H54 (cell line): ENCODE measurements at regions not wholly inside any gene's neighbourhood (a gene's known extent, or its start where the extent isn't known, plus 50 kb on each side); places are given as distances from the start of the nearest gene placed in this dataset.
"Not testable (repeated sequence)": the region's sequence is repeated elsewhere in the genome, so short reads cannot be mapped to it uniquely, and the experiment has no call there.

Source experiments
- DNase-seq: peaks from one replicate; pipeline ENCODE4 v3.0.0; 2011; ENCODE audit warnings: low spot score, mixed read lengths; ENCODE audit not compliant: insufficient read length
- FAIRE-seq: peaks from 3 replicates; lab custom pipeline; 2011; peaks lifted over from hg19 to GRCh38; lab: Jason Lieb, UNC
- POLR2A ChIP-seq: IDR thresholded peaks from 2 replicates; pipeline ENCODE4 v1.6.1; 2011; ENCODE audit warnings: low read depth, mild to moderate bottlenecking, low read length

DNA sequence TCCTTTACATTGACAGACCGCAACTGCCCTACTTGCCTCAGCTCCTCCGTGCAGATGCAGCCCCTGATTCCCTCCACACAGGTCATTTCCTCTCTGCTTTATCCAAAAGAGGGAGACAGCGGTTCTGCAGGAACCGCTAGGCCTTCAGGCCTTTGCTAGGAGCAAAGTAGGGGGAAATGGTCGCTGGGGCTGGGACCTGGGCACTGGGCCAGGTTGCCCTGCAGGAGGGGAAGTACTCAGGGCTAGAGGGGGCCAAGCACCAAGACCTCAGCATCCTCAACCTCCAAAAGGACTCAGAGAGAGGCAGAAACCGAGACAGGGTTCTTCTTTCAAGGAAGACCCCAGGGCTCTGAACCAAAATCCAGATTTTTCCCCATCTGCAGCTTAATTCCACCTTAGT lies 160.4 kb upstream of the NOTCH2NLA start:
- FAIRE-seq, DNase-seq: not testable (repeated sequence)

GRCh38 chr1:146387750-146388469 lies 159.1 kb upstream of the NOTCH2NLA start:
- DNase-seq, FAIRE-seq: not testable (repeated sequence)

GRCh38 chr1:146386851-146387749 lies 158.3 kb upstream of the NOTCH2NLA start:
- FAIRE-seq, DNase-seq: not testable (repeated sequence)
- TF ChIP-seq POLR2A, result peak; percentile 93

GRCh38 chr1:146381196-146381595 lies 152.4 kb upstream of the NOTCH2NLA start:
- not testable (repeated sequence) for DNase-seq, FAIRE-seq

DNA sequence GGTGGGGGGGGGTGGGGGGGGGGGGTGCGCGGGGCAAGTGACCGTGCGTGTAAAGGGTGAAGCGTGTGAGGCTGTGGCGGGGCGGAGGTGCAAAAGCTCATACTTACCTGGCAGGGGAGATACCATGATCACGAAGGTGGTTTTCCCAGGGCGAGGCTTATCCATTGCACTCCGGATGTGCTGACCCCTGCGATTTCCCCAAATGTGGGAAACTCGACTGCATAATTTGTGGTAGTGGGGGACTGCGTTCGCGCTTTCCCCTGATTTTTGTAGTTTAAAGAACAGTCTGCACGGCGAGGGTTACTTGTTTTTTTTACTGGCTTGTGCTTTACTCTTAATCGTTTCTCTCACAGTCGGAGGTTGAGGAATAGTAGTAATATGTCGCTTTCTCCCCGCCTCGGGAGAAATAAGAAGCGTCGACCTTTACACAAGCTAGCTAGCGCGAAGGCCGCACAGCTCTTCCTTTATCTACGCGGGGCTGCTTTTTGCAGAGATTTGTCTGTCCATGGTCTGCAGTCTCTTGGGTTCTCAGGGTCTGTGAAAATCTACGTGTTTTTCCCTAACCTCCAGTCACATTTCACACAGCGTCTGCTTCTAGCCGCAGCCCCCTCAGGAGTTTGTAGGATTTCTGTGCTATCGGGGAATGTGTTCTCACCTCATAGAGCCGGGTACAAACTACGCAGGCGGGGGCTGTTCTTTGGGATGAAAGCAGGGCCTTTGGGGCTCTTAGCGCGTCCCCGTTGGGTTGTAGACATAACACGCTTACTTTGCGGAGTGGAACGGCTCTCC lies 148.1 kb upstream of the NOTCH2NLA start:
- DNase-seq, FAIRE-seq: not testable (repeated sequence)
- peak; percentile 82 for TF ChIP-seq POLR2A

DNA sequence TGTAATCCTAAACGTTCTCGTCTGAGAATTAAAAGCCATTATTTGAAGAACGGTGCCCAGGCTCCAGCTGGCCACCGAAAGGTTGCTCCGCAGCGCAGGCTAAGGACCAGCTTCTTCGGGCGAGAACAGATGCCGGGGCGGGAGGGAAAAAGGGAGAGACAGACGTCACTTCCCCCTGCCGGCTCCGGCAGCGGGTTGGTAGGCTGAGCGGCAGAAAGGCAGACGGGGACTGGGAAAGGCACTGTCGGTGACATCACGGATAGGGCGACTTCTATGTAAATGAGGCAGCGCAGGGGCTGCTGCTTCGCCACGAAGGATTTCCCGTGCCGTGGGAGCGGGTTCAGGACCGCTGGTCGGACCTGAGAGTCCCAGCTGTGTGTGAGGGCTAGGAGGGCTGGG lies 147.5 kb upstream of the NOTCH2NLA start:
- TF ChIP-seq POLR2A, result peak; percentile 30; the same call in 1 of the 2 replicates
- DNase-seq, FAIRE-seq: not testable (repeated sequence)

DNA sequence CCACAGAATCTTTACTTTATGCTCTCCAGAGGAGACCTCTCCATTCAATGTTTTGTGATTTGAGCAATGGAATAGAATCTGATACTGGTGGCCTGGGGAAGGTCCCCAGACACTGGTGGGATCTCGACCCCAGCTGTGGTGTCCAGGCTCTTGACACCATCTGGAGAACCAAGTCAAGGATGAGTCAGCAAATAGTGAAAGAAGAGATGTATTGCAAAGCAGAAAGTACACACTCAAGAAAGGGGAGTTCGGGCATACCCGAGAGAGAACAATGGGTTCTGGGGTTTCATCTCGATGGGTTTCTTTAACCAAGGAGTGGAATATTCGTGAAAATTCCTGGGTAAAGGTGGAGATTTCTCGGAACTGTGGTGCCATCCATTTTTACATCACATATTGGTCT lies 146.3 kb upstream of the NOTCH2NLA start:
- not testable (repeated sequence) for DNase-seq, FAIRE-seq

DNA sequence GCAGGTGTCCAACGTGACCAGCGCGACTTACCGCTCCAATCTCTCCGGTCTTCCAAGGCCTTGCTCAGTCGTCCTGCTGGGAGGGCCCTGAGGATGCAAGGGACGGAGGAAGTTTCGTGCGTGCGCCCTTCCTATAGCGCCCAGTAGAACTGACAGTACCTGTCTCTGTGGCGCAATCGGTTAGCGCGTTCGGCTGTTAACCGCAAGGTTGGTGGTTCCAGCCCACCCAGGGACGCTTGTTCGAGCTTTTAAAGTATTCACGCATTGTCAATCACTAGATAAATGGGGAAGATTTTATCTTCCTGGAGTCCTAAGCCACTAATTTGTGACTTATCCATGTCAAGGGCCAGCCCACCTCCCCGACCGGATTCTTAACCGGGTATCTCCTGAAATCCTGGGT lies 141.1 kb upstream of the NOTCH2NLA start:
- FAIRE-seq, DNase-seq: not testable (repeated sequence)

- FAIRE-seq, DNase-seq: not testable (repeated sequence)
These were observed 126.6 kb upstream of the NOTCH2NLA start for GRCh38 chr1:146355373-146355772.

DNA sequence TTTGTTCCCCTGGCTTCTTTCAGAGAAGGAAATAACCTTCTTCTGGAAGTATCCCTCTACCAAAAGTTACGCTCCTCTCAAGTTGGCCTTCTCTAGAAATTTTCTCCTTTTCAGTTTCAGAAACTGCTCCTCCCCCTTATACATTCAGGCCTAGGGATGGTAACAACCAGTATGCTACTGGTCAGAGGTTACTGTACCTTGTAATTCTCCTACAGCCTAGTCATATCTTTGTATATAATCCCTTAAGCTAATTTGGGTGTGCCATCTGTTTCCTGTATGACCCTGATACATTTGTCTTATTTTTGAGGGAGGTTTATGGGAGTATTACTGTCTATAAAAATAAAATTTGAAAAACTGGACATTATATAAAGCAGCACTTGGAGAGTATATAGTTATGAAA lies 98.0 kb upstream of the NOTCH2NLA start:
- not testable (repeated sequence) for DNase-seq

GRCh38 chr1:146324463-146324862 lies 95.6 kb upstream of the NOTCH2NLA start:
- FAIRE-seq, DNase-seq: not testable (repeated sequence)

More for the DNA sequence above, 98.0 kb upstream of the NOTCH2NLA start:
- not testable (repeated sequence) for FAIRE-seq

- not testable (repeated sequence) for DNase-seq, FAIRE-seq
These were observed 94.5 kb upstream of the NOTCH2NLA start for GRCh38 chr1:146323302-146323701.

GRCh38 chr1:146322893-146323292 lies 94.1 kb upstream of the NOTCH2NLA start:
- FAIRE-seq, DNase-seq: not testable (repeated sequence)

- not testable (repeated sequence) for DNase-seq, FAIRE-seq
These were observed 89.9 kb upstream of the NOTCH2NLA start for GRCh38 chr1:146318715-146319114.

GRCh38 chr1:146317785-146318184 lies 89.0 kb upstream of the NOTCH2NLA start:
- FAIRE-seq, DNase-seq: not testable (repeated sequence)

DNA sequence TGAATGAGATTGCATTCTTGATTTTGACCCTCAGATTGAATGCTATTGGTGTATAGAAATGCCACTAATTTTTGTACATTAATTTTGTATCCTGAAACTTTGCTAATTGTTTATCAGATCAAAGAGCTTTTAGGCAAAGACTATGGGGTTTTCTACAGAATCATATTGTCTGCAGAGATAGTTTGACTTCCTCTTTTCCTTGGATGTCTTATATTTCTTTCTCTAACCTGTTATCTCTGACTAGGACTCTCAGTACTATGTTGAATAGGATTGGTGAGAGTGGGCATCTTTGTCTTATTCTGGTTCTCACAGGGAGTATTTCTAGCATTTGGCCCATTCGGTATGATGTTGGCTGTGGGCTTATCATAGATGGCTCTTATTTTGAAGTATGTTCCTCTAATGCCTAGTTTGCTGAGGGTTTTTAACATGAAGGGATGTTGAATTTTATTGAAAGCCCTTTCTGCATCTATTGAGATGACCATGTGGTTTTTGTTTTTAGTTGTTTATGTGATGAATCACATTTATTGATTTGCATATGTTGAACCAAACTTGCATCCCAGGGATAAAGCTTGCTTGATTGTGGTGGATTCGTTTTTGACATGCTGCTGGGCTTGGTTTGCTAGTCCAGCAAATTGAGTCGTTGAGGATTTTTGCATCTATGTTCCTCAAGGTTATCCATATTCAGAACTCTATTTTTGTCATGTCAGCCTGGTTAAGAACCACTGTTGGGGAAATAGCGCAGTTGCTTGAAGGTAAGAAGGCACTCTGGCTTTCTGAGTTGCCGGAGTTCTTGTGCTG lies 85.8 kb upstream of the NOTCH2NLA start:
- not testable (repeated sequence) for FAIRE-seq, DNase-seq

DNA sequence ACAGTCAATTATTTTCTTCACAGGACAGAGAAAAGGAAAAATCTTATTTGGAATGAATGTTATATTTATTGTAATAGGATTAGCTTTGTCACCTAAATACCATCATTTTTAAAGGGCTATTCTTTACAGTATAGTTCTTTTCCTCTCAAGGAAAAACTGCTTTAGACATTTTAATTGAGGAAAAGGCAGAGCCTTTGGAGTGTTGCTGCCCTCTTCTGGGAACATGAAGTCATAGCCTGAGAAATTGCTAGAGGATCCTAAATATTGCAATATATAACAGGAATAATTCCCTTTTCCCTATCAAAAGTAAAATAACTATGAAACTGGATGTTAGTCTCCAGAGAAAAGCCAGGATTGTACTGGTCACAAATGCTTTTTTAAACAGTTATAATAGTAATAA lies 81.8 kb upstream of the NOTCH2NLA start:
- not testable (repeated sequence) for DNase-seq, FAIRE-seq

- DNase-seq, FAIRE-seq: not testable (repeated sequence)
These were observed 80.6 kb upstream of the NOTCH2NLA start for GRCh38 chr1:146309427-146309826.

DNA sequence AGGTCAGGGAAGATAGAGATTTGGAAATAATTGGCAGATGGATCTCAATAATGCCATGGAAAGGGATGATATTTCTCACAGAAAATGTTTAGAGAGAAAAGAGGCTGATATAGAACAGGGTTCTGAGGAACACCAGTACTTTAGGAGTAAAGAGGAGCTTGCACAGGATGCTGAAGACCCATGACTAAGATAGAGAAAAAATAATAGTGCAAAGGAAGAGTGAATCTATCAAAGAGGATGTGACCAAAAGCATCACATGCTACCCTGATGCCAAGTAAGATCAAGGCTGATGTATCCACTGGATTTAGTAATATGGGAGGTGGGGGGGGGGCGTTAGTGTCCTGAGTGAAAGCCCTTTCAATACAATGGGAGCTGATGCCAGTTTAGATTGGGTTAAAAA lies 80.1 kb upstream of the NOTCH2NLA start:
- not testable (repeated sequence) for DNase-seq, FAIRE-seq
